ENCODE measurements at regions not wholly inside any gene's neighbourhood (a gene's known extent, or its start where the extent isn't known, plus 50 kb on each side); places are given as distances from the start of the nearest gene placed in this dataset.
A peak's percentile ranks its signal among the peaks of the same experiment; 100 is the strongest.

- Histone ChIP-seq H3K9me3 (no peaks in the 10 kb centered on the region), H3K4me3 (no peak overlapping the region), H3K27me3 (no peaks in the 10 kb centered on the region), H3K36me3 (no peaks in the 10 kb centered on the region), H3K27ac (no peak overlapping the region), H3K4me1 (peaks cover 0 to 15% (median 0%) of the 10 kb centered on the region in 4 donors)
- no peak for TF ChIP-seq EP300 (IDR thresholded peaks at IDR 0.05)
- 68 to 89% methylated on average over 1 of the region's 1 CpG for WGBS, 2 donors
- DNase-seq (ENCODE audit: low spot score in 2 of 2) = no peak
These were observed 63.4 kb upstream of the SYPL1 start for GRCh38 chr7:106175507-106175906.

- Histone ChIP-seq H3K4me1 (peaks cover 0 to 24% (median 13%) of the 10 kb centered on the region in 4 donors), H3K36me3 (no peaks in the 10 kb centered on the region), H3K9me3 (no peaks in the 10 kb centered on the region), H3K27me3 (no peaks in the 10 kb centered on the region), H3K27ac (no peak overlapping the region), H3K4me3 (no peak overlapping the region)
- 85% methylated on average over 5 of the region's 5 CpGs for WGBS, 2 donors
- TF ChIP-seq POLR2A (IDR thresholded peaks at IDR 0.05) = no peak
- TF ChIP-seq CTCF (IDR thresholded peaks at IDR 0.05) = no peak
- TF ChIP-seq EP300 (IDR thresholded peaks at IDR 0.05) = no peak
- no peak for DNase-seq (ENCODE audit: low spot score in 2 of 2)
These were observed 58.5 kb upstream of the SYPL1 start for GRCh38 chr7:106170651-106171050.

- H3K27me3 ChIP-seq = no peaks in the 10 kb centered on the region
- WGBS, 2 donors = 71 to 72% methylated on average over 3 of the region's 3 CpGs
- peaks cover 0 to 24% (median 13%) of the 10 kb centered on the region in 4 donors for H3K4me1 ChIP-seq
- no peaks in the 10 kb centered on the region for H3K36me3 ChIP-seq
- no peak for DNase-seq (ENCODE audit: low spot score in 2 of 2)
- H3K9me3 ChIP-seq = no peaks in the 10 kb centered on the region
- no peak overlapping the region for H3K27ac ChIP-seq
- no peak for TF ChIP-seq EP300 (IDR thresholded peaks at IDR 0.05)
- no peak for TF ChIP-seq POLR2A (IDR thresholded peaks at IDR 0.05)
- TF ChIP-seq CTCF (IDR thresholded peaks at IDR 0.05) = no peak
- no peak overlapping the region for H3K4me3 ChIP-seq
These were observed 57.9 kb upstream of the SYPL1 start for GRCh38 chr7:106169821-106170610.

GRCh38 chr7:106167439-106168136 is 55.5 kb upstream of the SYPL1 start:
- TF ChIP-seq EP300 (IDR thresholded peaks at IDR 0.05) (peak in 1 of 2 donors; percentile 39), POLR2A (IDR thresholded peaks at IDR 0.05) (no peak)
- no peak for DNase-seq (ENCODE audit: low spot score in 2 of 2)

GRCh38 chr7:106166651-106167342 is 54.7 kb upstream of the SYPL1 start:
- peak in 1 of 2 donors; percentile 73 for DNase-seq (ENCODE audit: low spot score in 2 of 2)
- no peaks in the 10 kb centered on the region for H3K36me3 ChIP-seq
- H3K27me3 ChIP-seq = no peaks in the 10 kb centered on the region
- 50 to 53% methylated on average over 7 of the region's 7 CpGs for WGBS, 2 donors
- peaks cover 0 to 24% (median 13%) of the 10 kb centered on the region in 4 donors for H3K4me1 ChIP-seq
- peaks cover 0 to 18% (median 0%) of the 10 kb centered on the region in 4 donors for H3K9me3 ChIP-seq
- TF ChIP-seq POLR2A (IDR thresholded peaks at IDR 0.05) (no peak), CTCF (IDR thresholded peaks at IDR 0.05) (peak; percentile 68 to 73 (median 70)), EP300 (IDR thresholded peaks at IDR 0.05) (no peak)
- peak overlapping the region in 1 of 4 donors; percentile 63 for H3K27ac ChIP-seq
- no peak overlapping the region for H3K4me3 ChIP-seq

More at GRCh38 chr7:106167439-106168136, 55.5 kb upstream of the SYPL1 start:
- H3K4me3 ChIP-seq = no peak overlapping the region
- peaks cover 0 to 11% (median 0%) of the 10 kb centered on the region in 4 donors for H3K9me3 ChIP-seq
- H3K36me3 ChIP-seq = no peaks in the 10 kb centered on the region
- H3K27me3 ChIP-seq = no peaks in the 10 kb centered on the region
- H3K27ac ChIP-seq = peak overlapping the region in 2 of 4 donors; percentile 63 to 66
- 24 to 31% methylated on average over 4 of the region's 4 CpGs for WGBS, 2 donors
- peaks cover 0 to 24% (median 13%) of the 10 kb centered on the region in 4 donors for H3K4me1 ChIP-seq
